Activated T-cell treated with anti-CD3 and anti-CD28 coated beads, Interleukin-2, amount 50 U/mL, for 48 hours (primary cell): ENCODE measurements at regions not wholly inside any gene's neighbourhood (a gene's known extent, or its start where the extent isn't known, plus 50 kb on each side); places are given as distances from the start of the nearest gene placed in this dataset.
"Not testable (repeated sequence)": the region's sequence is repeated elsewhere in the genome, so short reads cannot be mapped to it uniquely, and the experiment has no call there.

Experiments used
- DNase-seq, 2 experiments: peaks; one replicate each; pipeline ENCODE4 v3.0.0-alpha.2; 2020

- no peak for DNase-seq
Measured at GRCh38 chr14:105987563-105987962, 461.2 kb downstream of the TMEM121 start.

- peak; percentile 55 to 57 for DNase-seq
Measured at GRCh38 chr14:105989566-105990302, 463.4 kb downstream of the TMEM121 start.

GRCh38 chr14:105991677-105992076 lies 465.3 kb downstream of the TMEM121 start:
- DNase-seq = not testable (repeated sequence)

- DNase-seq = no peak
Measured at GRCh38 chr14:105993814-105994213, 467.4 kb downstream of the TMEM121 start.

DNA sequence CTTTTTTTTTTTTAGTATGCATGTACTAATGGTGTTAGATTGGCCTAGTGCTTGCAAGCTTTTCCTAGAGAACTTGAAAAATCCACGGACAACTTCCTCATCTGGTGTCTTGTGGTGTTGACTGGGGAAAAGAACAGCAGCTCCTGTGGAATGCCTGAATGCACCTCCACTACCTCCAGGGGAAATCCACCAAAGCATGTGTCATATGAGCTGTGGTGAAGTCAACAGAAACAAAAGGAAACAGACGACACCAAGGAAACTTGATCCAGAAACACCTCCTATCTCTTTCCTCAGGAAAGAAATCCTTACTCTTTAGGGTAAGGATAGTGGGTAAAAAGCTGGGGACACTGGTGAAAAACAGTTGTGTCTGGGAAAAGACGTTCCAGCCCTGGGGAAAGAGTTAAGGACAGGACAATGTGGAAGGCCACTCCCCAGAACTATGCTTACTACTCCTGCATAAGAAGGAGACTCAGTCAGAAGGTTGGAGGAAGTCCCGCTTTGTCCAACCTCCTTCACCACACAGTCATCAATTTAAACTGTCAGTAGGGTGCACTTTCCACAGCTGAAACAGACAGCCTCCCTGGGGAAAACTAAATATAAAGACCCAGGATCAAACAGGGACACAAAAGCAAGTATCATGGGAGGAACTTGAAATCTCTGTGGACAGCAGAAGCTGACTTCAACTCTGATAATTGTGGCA lies 468.8 kb downstream of the TMEM121 start:
- DNase-seq = not testable (repeated sequence)

GRCh38 chr14:105998597-105998996 lies 472.2 kb downstream of the TMEM121 start:
- DNase-seq = not testable (repeated sequence)

DNA sequence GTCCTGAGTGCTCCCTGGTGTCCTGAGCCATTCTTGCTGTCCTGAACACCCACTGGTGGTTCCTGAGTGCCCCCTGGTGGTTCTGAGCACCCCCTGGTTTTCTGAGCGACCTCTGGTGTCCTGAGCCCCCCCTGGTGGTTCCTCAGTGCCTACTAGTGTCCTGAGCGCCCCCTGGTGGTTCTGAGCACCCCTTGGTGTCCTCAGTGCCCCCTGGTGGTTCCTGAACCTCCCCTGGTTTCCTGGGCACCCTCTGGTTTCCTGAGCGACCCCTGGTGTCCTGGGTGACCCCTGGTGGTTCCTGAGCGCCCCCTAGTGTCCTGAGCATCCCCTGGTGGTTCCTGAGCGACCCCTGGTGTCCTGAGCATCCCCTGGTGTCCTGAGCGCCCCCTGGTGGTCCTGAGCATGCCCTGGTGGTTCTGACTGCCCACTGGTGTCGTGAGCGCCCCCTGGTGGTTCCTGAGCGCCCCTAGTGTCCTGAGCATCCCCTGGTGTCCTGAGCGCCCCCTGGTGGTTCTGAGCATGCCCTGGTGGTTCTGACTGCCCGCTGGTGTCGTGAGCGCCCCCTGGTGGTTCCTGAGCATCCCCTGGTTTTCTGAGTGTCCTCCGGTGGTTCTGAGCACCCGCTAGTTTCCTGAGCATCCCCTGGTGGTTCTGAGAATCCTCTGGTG lies 473.1 kb downstream of the TMEM121 start:
- peak; percentile 98 to 99 for DNase-seq

- peak; percentile 83 to 85 for DNase-seq
Measured at GRCh38 chr14:106000029-106000511, 473.7 kb downstream of the TMEM121 start.

DNA sequence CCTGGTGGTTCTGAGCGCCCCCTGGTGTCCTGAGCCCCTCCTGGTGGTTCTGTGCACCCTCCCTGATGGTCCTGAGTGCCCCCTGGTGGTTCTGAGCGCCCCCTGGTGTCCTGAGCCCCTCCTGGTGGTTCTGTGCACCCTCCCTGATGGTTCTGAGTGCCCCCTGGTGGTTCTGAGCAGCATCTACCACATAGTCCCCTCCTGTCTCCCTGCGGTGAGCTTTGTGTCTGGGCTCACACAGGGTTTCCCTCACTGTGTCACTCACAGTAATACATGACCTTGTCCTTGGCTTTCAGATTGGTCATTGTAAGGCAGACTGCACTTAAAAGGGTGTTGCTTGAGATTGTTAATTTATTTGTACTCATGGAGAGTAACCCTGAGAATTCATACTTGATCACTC lies 474.9 kb downstream of the TMEM121 start:
- peak; percentile 50 to 63 for DNase-seq

DNA sequence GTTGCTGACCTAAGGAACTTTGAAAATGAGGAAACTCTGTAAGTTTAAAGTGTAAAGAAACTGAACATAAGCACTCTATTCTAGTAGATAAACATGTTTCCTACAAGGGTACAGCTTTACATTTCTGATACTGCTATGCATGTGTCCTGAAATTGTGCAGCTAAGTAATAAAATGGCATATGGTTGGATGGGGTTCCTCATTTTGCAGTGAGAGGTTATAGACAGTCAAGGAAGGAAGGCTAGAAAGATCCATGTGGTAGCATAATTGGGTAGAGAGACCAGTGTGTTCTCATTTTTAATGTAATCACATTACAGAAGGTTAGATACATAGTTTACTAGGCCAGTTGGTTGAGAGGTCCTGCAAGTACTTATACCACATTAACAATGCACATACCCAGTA lies 477.0 kb downstream of the TMEM121 start:
- DNase-seq = no peak

GRCh38 chr14:106004937-106005795 lies 478.8 kb downstream of the TMEM121 start:
- peak; percentile 80 for DNase-seq

DNA sequence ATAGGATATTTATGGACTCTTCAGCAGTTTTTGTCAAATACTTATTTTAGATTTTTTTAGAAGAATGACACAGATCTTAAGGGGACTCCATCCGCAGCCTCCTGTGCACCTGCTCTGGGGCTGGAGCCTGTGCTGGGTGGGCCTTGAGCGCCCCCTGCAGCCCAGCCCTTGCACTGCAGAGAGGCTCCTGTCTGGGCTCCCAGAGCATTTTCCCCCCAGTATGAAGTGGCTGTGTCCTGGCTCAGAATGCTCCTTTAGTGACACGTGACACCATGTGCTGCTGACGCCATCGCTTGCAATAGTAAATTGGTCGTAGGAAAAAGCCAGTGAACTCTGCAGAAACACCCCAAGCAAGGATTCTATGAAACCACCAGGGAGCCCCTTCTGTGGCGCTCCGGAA lies 479.7 kb downstream of the TMEM121 start:
- DNase-seq = peak; percentile 74 to 82

GRCh38 chr14:106006716-106007115 lies 480.3 kb downstream of the TMEM121 start:
- DNase-seq = peak in 1 of 2 experiments; percentile 30

DNA sequence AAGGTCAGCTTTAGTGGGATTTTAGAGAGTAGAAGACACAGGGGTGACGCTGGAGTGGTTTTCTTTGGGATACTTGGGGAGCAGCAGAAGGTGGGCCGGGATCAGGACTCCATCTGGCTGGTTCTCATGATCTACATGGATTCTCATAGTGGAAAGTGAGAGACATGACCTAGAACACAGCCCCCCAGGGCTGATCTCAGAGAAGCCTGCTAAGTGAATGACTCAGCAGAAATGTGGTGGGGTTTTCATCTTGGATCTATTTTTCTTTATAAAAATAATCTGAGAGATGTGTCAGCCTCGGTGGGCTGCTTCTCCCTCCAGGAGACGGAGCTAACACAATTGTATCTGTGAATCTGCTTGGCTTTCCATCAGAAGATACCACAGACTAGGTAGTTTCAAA lies 484.4 kb downstream of the TMEM121 start:
- DNase-seq = no peak

- peak; percentile 95 for DNase-seq
Measured at GRCh38 chr14:106011631-106012360, 485.4 kb downstream of the TMEM121 start.

DNA sequence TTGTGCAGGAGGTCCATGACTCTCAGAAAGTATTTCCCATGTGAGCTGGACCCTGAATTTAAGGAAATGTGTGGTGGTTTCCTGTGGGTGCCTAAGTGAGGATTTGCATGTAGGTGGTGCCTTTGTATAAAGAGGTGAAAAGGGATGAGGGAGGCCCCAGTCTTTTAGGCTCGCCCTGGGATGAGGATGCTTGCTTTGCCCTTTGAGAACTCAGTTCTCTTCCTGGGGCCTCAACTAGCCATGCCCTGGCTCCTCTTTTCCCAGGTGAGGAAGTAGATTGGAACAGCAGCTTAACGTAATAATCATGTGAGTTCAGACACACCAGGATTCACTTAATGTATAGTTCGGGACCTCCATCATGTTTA lies 486.0 kb downstream of the TMEM121 start:
- DNase-seq = peak in 1 of 2 experiments; percentile 51

DNA sequence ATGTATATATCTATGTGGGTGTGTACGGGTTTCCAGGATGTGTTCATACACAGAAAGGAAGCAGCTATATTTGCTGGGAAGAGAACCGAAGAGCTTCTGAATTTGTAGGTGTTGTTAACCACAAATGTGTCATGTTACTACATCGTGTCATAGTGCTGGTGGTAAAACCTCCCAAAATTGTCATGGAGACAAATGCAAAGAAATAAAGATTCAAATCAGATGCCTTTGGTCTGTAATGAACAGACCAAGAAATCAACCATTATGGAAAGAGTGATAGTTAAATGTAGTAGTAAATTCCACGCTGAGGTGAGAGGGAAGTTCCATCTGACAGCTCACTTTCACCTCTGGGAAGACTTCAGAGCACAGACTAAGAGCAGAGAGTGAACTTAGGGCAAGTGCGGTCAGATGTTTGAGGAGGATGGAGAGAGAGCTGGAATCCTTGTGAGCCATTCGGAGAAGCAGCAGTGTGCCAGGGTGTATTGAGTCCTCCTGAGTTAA lies 487.5 kb downstream of the TMEM121 start:
- peak; percentile 60 to 63 for DNase-seq

DNA sequence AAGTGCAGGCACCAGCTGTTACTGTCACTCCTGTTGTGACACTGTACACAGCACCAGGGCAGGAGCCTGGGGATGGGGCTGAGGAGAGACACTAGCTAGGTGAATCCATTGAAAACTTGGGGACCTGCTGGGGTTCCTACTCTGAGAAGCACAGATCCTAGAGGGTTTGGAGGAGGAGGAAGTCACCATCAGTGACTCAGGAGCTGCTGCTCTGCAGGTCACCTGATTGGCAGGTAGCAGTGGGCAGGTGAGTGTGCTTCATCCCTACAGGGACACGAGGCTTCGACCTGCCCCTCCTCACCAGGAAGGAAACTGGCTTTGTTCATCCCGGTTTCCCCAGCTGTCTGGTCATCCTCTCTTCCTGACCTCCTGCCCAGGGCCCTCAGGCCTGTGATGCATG lies 491.6 kb downstream of the TMEM121 start:
- not testable (repeated sequence) for DNase-seq

DNA sequence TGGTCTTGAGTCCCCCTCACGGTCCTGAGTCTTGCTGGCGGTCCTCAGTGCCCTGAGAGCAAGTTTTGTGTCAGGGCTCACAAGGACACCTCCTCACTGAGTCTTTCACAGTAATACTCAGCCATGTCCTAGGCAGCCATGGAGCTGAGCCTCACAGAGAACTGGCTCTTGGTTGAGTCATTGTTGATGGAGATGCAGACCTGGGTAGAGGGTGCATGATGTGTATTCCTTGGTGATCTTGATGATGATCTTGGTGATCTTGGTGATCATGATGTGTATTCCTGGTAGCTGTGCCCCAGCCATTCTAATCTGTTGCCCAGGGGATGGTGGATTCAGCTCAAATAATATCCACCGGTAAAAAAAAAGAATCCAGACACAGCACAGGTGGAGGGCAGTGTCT lies 495.4 kb downstream of the TMEM121 start:
- peak in 1 of 2 experiments; percentile 44 for DNase-seq

GRCh38 chr14:106022648-106023047 lies 496.3 kb downstream of the TMEM121 start:
- peak; percentile 53 to 61 for DNase-seq

GRCh38 chr14:106023411-106023810 lies 497.0 kb downstream of the TMEM121 start:
- DNase-seq = peak in 1 of 2 experiments; percentile 48
